ENCODE measurements at regions not wholly inside any gene's neighbourhood (a gene's known extent, or its start where the extent isn't known, plus 50 kb on each side); places are given as distances from the start of the nearest gene placed in this dataset.

GRCh38 chr15:39100106-39100660 is 480.7 kb upstream of the THBS1 start:
- no TSS peak for BruUV-seq (replicated peaks)
- Histone ChIP-seq H3K9me3 (no peaks in the 10 kb centered on the region), H3K27me3 (replicated peaks; ENCODE audit: control insufficient read depth, insufficient read depth, low read length) (no peaks in the 10 kb centered on the region), H3K4me3 (ENCODE audit: low read depth, low read length) (no peak overlapping the region), H3K36me3 (ENCODE audit: control insufficient read depth, insufficient read depth, low read length) (no peaks in the 10 kb centered on the region), H3K4me1 (peaks cover 7% of the 10 kb centered on the region; the same call in 1 of the 2 replicates)
- intact Hi-C loops (cut with micrococcal nuclease; ENCODE audit: unreplicated experiment) = no loop called here
- Mint-ChIP-seq H3K9me3 (ENCODE audit: unreplicated experiment) (peaks cover 10% of the 10 kb centered on the region), H3K4me1 (ENCODE audit: low read depth, unreplicated experiment) (peaks cover 7% of the 10 kb centered on the region), H3K36me3 (ENCODE audit: insufficient read depth, unreplicated experiment) (no peaks in the 10 kb centered on the region), H3K27ac (ENCODE audit: unreplicated experiment) (no peak overlapping the region), H3K4me3 (ENCODE audit: unreplicated experiment) (no peak overlapping the region), H3K27me3 (ENCODE audit: insufficient read depth, unreplicated experiment) (no peaks in the 10 kb centered on the region)
- CTCF ChIA-PET = no interaction called here
- DNase-seq = no peak
- no peak for TF ChIP-seq CTCF (IDR thresholded peaks at IDR 0.05; ENCODE audit: insufficient read depth in 1 of 2, low read depth in 1 of 2, low read length in 1 of 2, severe bottlenecking in 1 of 2, unreplicated experiment in 1 of 2)
- POLR2A ChIA-PET = no interaction called here

GRCh38 chr15:39102431-39102830 is 478.4 kb upstream of the THBS1 start:
- Histone ChIP-seq H3K4me1 (no peaks in the 10 kb centered on the region), H3K4me3 (ENCODE audit: low read depth, low read length) (no peak overlapping the region), H3K9me3 (no peaks in the 10 kb centered on the region), H3K36me3 (ENCODE audit: control insufficient read depth, insufficient read depth, low read length) (no peaks in the 10 kb centered on the region), H3K27me3 (replicated peaks; ENCODE audit: control insufficient read depth, insufficient read depth, low read length) (no peaks in the 10 kb centered on the region)
- H3K9me3 Mint-ChIP-seq (ENCODE audit: unreplicated experiment) = peaks cover 26% of the 10 kb centered on the region
- no peaks in the 10 kb centered on the region for H3K27me3 Mint-ChIP-seq (ENCODE audit: insufficient read depth, unreplicated experiment)
- H3K27ac Mint-ChIP-seq (ENCODE audit: unreplicated experiment) = no peak overlapping the region
- H3K4me1 Mint-ChIP-seq (ENCODE audit: low read depth, unreplicated experiment) = no peaks in the 10 kb centered on the region
- H3K36me3 Mint-ChIP-seq (ENCODE audit: insufficient read depth, unreplicated experiment) = no peaks in the 10 kb centered on the region
- ChIA-PET CTCF (no interaction called here), POLR2A (no interaction called here)
- no TSS peak for BruUV-seq (replicated peaks)
- no peak for DNase-seq
- no peak for TF ChIP-seq CTCF (IDR thresholded peaks at IDR 0.05; ENCODE audit: insufficient read depth in 1 of 2, low read depth in 1 of 2, low read length in 1 of 2, severe bottlenecking in 1 of 2, unreplicated experiment in 1 of 2)
- H3K4me3 Mint-ChIP-seq (ENCODE audit: unreplicated experiment) = no peak overlapping the region
- intact Hi-C loops (cut with micrococcal nuclease; ENCODE audit: unreplicated experiment) = no loop called here

GRCh38 chr15:39106950-39107349 is 473.9 kb upstream of the THBS1 start:
- Mint-ChIP-seq H3K27ac (ENCODE audit: unreplicated experiment) (no peak overlapping the region), H3K36me3 (ENCODE audit: insufficient read depth, unreplicated experiment) (no peaks in the 10 kb centered on the region), H3K4me3 (ENCODE audit: unreplicated experiment) (no peak overlapping the region), H3K27me3 (ENCODE audit: insufficient read depth, unreplicated experiment) (no peaks in the 10 kb centered on the region), H3K9me3 (ENCODE audit: unreplicated experiment) (peaks cover 28% of the 10 kb centered on the region), H3K4me1 (ENCODE audit: low read depth, unreplicated experiment) (no peaks in the 10 kb centered on the region)
- no peaks in the 10 kb centered on the region for H3K36me3 ChIP-seq (ENCODE audit: control insufficient read depth, insufficient read depth, low read length)
- BruUV-seq (replicated peaks) = no TSS peak
- H3K4me3 ChIP-seq (ENCODE audit: low read depth, low read length) = no peak overlapping the region
- no peak for TF ChIP-seq CTCF (IDR thresholded peaks at IDR 0.05; ENCODE audit: insufficient read depth in 1 of 2, low read depth in 1 of 2, low read length in 1 of 2, severe bottlenecking in 1 of 2, unreplicated experiment in 1 of 2)
- intact Hi-C loops (cut with micrococcal nuclease; ENCODE audit: unreplicated experiment) = no loop called here
- ChIA-PET CTCF (no interaction called here), POLR2A (no interaction called here)
- no peak for DNase-seq
- no peaks in the 10 kb centered on the region for H3K27me3 ChIP-seq (replicated peaks; ENCODE audit: control insufficient read depth, insufficient read depth, low read length)
- H3K4me1 ChIP-seq = no peaks in the 10 kb centered on the region
- H3K9me3 ChIP-seq = no peaks in the 10 kb centered on the region

Data from Caco-2 (cell line).